ENCODE measurements at regions not wholly inside any gene's neighbourhood (a gene's known extent, or its start where the extent isn't known, plus 50 kb on each side); places are given as distances from the start of the nearest gene placed in this dataset.

DNA sequence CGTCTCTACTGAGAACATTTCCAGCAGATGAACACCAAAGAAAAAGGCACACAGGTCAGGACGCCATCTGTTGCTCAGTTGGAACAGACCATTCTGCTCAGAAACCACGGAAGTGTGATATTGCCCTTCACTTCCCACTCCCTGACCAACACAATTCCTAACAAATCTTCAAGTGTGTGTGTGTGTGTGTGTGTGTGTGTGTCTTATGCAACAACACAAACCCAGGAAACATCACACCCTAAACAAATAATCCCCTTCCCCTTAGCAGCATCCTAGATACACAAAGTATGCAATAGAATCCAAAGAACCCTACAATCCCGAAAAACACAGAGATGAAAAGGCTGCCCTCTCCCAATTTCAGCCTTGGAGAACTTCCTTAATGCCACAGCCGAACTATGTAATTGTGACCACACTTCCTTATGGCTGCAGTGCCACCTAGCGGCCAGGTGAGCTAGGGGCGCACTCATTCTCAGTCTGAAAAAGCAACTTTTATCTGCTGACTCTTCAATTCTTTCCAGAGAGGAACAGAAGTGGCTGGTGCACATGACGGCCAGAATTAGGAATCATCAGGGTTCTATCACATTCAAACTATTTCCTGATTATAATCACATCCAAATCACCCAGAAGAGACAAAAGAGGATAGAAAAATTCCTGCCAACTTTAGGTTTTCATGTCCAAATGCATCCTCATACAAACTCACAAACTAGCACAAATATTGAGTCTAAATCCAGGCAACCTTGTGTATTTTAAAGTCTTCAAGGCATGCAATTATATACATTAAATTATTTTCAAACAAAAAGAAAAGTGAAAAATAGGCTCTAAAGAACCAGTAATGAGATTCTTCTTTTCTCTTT lies 164.9 kb downstream of the DHX15 start:
- peak; percentile 7 to 19 for DNase-seq (ENCODE audit: extremely low read depth in 1 of 2, low read depth in 1 of 2)

DNA sequence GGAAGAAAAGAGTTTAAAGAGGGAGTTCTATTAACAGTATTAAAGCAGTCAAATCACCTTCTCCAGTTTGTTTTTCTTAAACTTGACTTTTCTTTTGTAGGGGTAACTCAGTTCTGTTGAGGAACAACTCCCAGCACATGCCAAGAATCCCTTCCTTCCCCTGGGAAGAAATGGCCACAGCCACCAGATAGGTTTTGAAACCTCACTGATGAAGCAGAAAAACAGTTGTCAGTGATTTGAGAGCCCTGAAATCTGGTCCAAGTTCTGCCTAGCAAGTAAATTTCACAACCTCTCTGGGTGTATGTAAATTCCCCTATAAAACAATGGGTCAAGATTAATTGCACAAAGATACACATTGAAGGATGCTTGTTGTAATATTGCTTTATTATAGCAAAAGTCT lies 167.1 kb downstream of the DHX15 start:
- no peak for DNase-seq (ENCODE audit: extremely low read depth in 1 of 2, low read depth in 1 of 2)

DNA sequence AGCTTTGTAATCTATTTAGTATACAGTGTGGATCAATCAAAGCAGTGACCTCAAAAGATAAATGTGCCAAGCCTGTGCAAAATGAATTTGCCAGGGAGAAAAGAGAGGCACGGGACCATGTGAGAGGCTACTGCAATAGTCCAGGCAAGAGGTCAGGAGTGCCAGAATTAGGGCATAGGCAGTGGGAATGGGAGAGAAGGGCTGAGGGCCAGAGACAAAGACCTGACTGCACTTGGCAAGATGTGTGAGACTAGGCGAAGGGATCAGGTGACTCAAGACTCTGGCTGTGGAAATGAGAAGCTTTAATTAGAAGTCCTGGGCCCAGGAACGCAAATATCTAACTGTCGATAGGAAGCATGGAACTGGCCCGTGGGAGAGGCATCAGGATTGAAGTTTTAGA lies 168.1 kb downstream of the DHX15 start:
- no peak for DNase-seq (ENCODE audit: extremely low read depth in 1 of 2, low read depth in 1 of 2)

DNA sequence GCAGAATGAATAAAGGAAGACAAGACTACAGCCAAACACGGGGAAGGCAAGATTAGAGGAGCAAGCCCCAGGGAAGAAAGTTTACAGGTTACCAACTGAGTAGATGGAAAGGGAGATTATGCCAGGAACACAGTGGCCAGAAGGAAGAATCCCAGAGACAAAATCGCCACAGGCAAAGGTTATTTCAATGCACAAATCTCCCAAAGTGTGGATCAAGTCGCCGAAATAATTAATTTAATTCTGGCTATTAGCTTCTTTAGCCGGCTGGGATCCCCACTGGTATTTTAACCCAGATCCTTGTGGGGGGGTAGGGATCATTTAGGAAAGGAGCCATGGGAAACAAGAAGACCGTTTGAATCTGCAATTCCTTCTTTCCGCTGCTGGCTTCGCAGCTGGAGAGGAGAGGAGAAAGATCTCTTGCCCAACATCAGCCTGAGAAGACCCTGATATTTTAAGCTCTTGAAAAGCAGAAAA lies 171.0 kb downstream of the DHX15 start:
- DNase-seq (ENCODE audit: extremely low read depth in 1 of 2, low read depth in 1 of 2): no peak

GRCh38 chr4:24411806-24412205 lies 172.5 kb downstream of the DHX15 start:
- no peak for DNase-seq (ENCODE audit: extremely low read depth in 1 of 2, low read depth in 1 of 2)

- no peak for DNase-seq (ENCODE audit: extremely low read depth in 1 of 2, low read depth in 1 of 2)
Measured at GRCh38 chr4:24411299-24411698, 173.1 kb downstream of the DHX15 start.

DNA sequence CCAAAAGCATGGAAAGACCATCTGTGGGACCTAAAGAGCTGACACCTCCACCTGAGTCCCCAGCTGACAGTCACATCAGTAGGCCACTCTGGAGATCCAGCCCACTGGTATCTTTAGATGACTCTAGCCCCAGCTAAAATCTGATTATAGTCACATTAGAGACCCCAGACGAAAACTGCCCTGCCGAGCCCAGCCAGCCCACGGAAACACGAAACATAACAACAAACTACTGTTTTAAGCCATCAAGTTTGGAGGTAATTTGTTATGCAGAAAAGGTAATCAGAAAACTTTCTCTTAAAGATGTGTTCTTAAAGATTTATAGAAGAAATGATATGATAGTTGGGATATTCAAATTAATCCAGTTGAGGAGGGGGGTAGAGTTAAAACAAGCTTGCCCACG lies 175.7 kb downstream of the DHX15 start:
- no peak for DNase-seq (ENCODE audit: extremely low read depth in 1 of 2, low read depth in 1 of 2)

DNA sequence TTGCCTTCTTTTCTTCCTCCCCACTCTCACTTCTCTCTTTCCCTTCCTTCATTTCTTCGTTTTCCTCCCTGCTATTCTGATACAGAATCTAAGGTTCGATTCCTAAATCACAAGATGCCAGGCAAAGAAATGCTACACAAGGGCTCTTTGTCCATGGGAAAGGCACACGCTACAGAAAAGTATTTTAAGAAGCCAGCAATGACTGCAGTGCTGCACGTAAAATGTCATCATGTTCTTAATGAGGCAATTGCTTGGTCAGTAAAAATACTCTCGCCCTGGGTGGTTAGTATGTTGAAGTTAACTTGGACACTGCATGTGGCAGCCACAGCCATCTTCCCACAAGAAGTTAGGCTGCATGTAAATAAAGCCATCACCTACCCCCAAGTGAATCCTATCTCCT lies 178.4 kb downstream of the DHX15 start:
- no peak for DNase-seq (ENCODE audit: extremely low read depth in 1 of 2, low read depth in 1 of 2)

DNA sequence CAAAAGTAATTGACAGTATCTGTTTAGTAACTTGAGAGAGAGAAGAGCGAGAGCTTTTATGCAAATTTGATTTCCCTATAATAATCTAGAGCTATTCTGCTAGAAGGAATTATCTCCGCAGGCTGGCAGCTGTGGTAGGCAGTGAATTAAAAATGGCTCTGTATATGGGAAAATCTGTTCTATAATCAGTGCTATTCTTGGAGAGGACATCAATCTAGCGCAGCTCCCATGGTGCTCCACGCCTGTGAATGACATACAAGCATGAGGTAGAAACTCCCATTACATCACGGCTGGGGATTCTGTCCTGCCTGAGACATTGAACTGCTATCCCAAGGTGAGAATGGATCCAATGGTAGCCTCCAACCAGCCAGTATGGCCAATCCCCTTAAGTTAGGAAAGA lies 179.0 kb downstream of the DHX15 start:
- DNase-seq (ENCODE audit: extremely low read depth in 1 of 2, low read depth in 1 of 2): no peak

- no peak for DNase-seq (ENCODE audit: extremely low read depth in 1 of 2, low read depth in 1 of 2)
Measured at GRCh38 chr4:24404281-24404680, 180.1 kb downstream of the DHX15 start.

DNA sequence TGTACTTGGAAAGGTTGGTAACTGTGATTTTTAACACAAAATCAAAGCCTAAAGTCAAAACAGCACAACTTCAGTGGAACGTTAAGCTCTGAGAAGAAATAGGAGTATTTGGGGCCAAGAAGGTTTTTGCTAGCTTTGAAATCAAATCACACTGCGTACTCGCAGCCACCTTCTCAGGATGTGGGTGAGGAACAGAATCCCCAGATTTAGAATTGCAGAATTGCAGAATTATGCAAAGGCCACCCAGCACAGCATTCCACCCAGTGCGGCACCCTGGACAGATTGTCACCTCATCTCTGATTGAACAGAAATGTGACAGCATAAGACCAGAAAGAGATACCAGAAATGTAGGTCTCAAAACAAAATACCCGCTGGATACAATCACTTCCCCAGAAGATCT lies 181.1 kb downstream of the DHX15 start:
- DNase-seq (ENCODE audit: extremely low read depth in 1 of 2, low read depth in 1 of 2): no peak

DNA sequence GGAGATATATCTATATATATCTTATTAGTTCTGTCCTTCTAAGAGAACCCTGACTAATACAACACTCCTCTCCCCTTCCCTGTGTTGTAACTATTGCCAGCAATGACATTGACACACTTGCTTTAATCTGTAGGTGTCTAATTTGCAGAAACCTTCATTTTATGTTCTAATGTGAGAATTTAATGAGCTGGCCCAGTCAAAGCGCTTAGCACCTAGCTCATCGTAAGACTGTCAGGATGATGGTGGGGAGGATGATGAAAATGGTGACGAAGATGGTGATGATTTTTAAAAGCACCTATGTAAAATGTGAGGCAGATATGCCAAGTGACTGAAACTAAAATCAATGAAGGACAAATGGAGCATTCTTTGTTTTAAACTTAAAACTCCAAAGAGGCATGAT lies 183.8 kb downstream of the DHX15 start:
- DNase-seq (ENCODE audit: extremely low read depth in 1 of 2, low read depth in 1 of 2): no peak

- no peak for DNase-seq (ENCODE audit: extremely low read depth in 1 of 2, low read depth in 1 of 2)
Measured at GRCh38 chr4:24396988-24397387, 187.4 kb downstream of the DHX15 start.

DNA sequence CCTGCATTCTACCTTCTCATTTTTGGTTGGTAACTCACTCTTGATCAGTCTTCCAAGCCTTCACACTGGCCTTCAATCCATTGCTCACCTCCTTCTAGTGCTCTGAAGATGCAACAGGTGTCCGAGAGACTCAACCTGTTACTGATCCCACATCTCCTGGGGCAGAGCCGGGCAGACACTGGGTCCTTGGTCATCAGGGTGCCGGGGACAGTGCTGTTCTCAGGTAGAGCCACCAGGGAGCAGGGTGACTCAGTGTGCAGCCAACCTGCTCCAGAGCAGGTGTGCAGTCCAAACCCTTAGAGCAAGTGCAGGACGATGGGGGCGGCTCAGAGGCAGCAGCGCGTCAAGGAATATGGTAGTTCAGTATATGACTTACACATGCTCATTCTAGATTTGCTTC lies 188.4 kb downstream of the DHX15 start:
- DNase-seq (ENCODE audit: extremely low read depth in 1 of 2, low read depth in 1 of 2): no peak

- DNase-seq (ENCODE audit: extremely low read depth in 1 of 2, low read depth in 1 of 2): no peak
Measured at GRCh38 chr4:24394041-24394440, 190.3 kb downstream of the DHX15 start.

GRCh38 chr4:24392613-24393012 lies 191.7 kb downstream of the DHX15 start:
- no peak for DNase-seq (ENCODE audit: extremely low read depth in 1 of 2, low read depth in 1 of 2)

DNA sequence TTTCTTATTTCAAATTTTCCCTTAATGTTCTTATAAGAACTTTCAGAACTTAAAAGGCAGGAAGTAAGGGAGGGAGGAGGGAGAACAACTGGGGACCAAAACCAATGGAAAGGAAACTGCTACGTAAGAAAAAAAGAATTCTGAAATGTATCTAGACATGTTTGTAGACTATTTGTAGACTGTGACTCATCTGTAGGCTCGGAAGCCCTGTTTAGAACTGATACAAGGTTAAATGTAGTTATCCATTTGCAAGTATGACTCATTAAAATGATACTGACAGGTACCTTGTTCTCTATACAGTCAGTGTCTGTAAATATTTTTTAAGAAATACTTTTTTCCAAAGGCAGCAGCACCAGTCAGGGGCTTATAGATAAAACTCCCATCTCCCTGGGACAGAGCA lies 202.0 kb downstream of the DHX15 start:
- DNase-seq (ENCODE audit: extremely low read depth in 1 of 2, low read depth in 1 of 2): no peak

DNA sequence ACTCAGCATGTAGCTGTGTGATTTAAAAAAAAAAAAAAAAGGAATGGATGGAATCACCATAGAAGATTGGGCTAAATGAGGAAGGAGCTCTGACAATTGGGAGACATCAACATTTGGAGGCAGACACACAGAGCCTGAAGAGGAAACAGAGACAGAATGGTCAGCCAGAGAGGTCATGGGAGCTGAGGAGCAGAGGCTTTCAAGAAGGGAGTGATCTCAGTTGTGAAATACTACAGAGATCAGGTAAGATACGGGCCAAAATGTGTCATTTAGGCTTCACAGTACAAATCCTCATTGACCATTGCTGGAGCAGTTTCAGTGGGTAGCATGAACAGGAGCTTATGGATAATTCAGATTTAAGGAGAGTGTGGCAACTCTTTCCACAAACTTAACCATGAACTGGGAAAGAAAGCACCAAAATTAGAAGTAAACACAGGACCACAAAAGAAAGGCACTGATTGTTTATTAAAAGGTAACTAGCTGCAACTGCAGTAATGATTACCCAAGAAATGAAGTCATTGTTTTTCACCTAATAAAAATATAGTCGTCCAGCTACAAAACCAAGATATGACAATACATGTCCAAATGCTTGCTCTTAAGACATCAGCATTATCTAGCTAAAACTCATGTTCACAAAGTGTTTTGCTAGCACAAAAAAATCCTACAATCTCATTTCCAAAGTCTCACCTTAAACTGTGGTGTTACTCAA lies 203.2 kb downstream of the DHX15 start:
- no peak for DNase-seq (ENCODE audit: extremely low read depth in 1 of 2, low read depth in 1 of 2)

GRCh38 chr4:24373704-24374103 lies 210.7 kb downstream of the DHX15 start:
- no peak for DNase-seq (ENCODE audit: extremely low read depth in 1 of 2, low read depth in 1 of 2)

- no peak for DNase-seq (ENCODE audit: extremely low read depth in 1 of 2, low read depth in 1 of 2)
Measured at GRCh38 chr4:24372881-24373280, 211.5 kb downstream of the DHX15 start.

DNA sequence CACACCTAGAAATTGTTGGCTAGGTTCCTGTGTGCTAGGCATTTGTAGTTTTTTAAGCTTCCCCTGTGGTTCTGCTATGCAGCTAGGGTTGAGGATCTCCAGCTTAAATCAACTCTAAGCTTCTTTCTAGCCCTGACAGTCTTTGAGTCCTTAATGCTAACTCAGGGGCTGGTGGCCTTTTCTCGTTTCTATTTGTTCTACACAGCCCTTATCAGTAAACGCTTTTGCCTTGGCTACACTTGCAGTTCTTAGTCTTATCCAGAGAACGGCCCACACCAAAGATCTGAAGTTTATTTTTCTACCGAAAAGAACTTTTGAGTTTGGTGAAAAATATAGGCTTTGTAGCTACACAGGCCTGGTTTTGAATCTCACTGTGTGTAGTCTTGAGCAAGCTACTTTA lies 212.0 kb downstream of the DHX15 start:
- no peak for DNase-seq (ENCODE audit: extremely low read depth in 1 of 2, low read depth in 1 of 2)

DNA sequence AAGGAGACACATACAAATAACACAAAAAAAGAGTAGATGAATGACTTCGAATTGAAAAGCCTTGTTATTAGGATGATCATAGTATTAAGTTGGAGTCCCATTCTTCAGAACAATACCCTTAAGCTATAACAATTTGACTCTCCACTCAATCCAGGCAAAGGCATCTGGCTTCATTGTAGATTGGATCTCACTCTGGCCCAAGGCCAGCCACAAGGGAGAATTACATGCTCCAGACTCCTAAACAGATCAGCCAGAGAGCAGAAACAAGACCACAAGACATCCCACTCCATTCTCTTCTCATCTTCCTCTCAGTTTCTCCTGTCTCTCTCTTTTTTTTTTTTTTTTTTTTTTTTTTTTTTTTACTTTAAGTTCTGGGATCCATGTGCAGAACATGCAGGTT lies 213.9 kb downstream of the DHX15 start:
- DNase-seq (ENCODE audit: extremely low read depth in 1 of 2, low read depth in 1 of 2): no peak
